ENCODE measurements at regions not wholly inside any gene's neighbourhood (a gene's known extent, or its start where the extent isn't known, plus 50 kb on each side); places are given as distances from the start of the nearest gene placed in this dataset.

- Histone ChIP-seq H3K27ac (ENCODE audit: low read depth, low read length) (no peak overlapping the region), H3K36me3 (ENCODE audit: insufficient read depth, low read length) (no peaks in the 10 kb centered on the region), H2AFZ (ENCODE audit: low read length) (no peak overlapping the region), H3K4me1 (ENCODE audit: insufficient read depth, low read length) (peaks cover 13% of the 10 kb centered on the region), H3K9me3 (ENCODE audit: low read depth, low read length) (no peaks in the 10 kb centered on the region), H3K27me3 (ENCODE audit: insufficient read depth, low read length) (no peaks in the 10 kb centered on the region), H3K4me3 (ENCODE audit: insufficient read depth, low read length) (no peak overlapping the region), H3K79me2 (ENCODE audit: insufficient read depth, low read length) (no peaks in the 10 kb centered on the region), H4K20me1 (ENCODE audit: insufficient read depth, low read length) (no peaks in the 10 kb centered on the region), H3K4me2 (ENCODE audit: insufficient read depth, low read length) (peak overlapping the region; percentile 5)
- TF ChIP-seq CTCF (IDR thresholded peaks at IDR 0.05; ENCODE audit: extremely low read depth, low read depth, low read length) = no peak
- peak; percentile 66 for DNase-seq (ENCODE audit: insufficient read length, low spot score, missing footprints)
Observed at GRCh38 chr13:34349091-34349722, 531.3 kb downstream of the RFC3 start.

GRCh38 chr13:34350671-34351070 is 532.7 kb downstream of the RFC3 start:
- Histone ChIP-seq H3K4me1 (ENCODE audit: insufficient read depth, low read length) (peaks cover 13% of the 10 kb centered on the region), H3K9me3 (ENCODE audit: low read depth, low read length) (no peaks in the 10 kb centered on the region), H3K27ac (ENCODE audit: low read depth, low read length) (no peak overlapping the region), H3K79me2 (ENCODE audit: insufficient read depth, low read length) (no peaks in the 10 kb centered on the region), H2AFZ (ENCODE audit: low read length) (no peak overlapping the region), H3K36me3 (ENCODE audit: insufficient read depth, low read length) (no peaks in the 10 kb centered on the region), H4K20me1 (ENCODE audit: insufficient read depth, low read length) (no peaks in the 10 kb centered on the region), H3K4me3 (ENCODE audit: insufficient read depth, low read length) (no peak overlapping the region), H3K27me3 (ENCODE audit: insufficient read depth, low read length) (no peaks in the 10 kb centered on the region), H3K4me2 (ENCODE audit: insufficient read depth, low read length) (no peak overlapping the region)
- DNase-seq (ENCODE audit: insufficient read length, low spot score, missing footprints) = no peak
- TF ChIP-seq CTCF (IDR thresholded peaks at IDR 0.05; ENCODE audit: extremely low read depth, low read depth, low read length) = no peak

GRCh38 chr13:34351134-34351533 is 533.2 kb downstream of the RFC3 start:
- H3K9me3 ChIP-seq (ENCODE audit: low read depth, low read length) = no peaks in the 10 kb centered on the region
- DNase-seq (ENCODE audit: insufficient read length, low spot score, missing footprints) = no peak
- H3K4me1 ChIP-seq (ENCODE audit: insufficient read depth, low read length) = peaks cover 13% of the 10 kb centered on the region
- H3K27me3 ChIP-seq (ENCODE audit: insufficient read depth, low read length) = no peaks in the 10 kb centered on the region
- no peak overlapping the region for H3K27ac ChIP-seq (ENCODE audit: low read depth, low read length)
- H2AFZ ChIP-seq (ENCODE audit: low read length) = no peak overlapping the region
- no peaks in the 10 kb centered on the region for H3K36me3 ChIP-seq (ENCODE audit: insufficient read depth, low read length)
- H3K4me2 ChIP-seq (ENCODE audit: insufficient read depth, low read length) = no peak overlapping the region
- H3K4me3 ChIP-seq (ENCODE audit: insufficient read depth, low read length) = no peak overlapping the region
- H4K20me1 ChIP-seq (ENCODE audit: insufficient read depth, low read length) = no peaks in the 10 kb centered on the region
- TF ChIP-seq CTCF (IDR thresholded peaks at IDR 0.05; ENCODE audit: extremely low read depth, low read depth, low read length) = no peak
- no peaks in the 10 kb centered on the region for H3K79me2 ChIP-seq (ENCODE audit: insufficient read depth, low read length)

- Histone ChIP-seq H3K79me2 (ENCODE audit: insufficient read depth, low read length) (no peaks in the 10 kb centered on the region), H3K36me3 (ENCODE audit: insufficient read depth, low read length) (no peaks in the 10 kb centered on the region), H3K27ac (ENCODE audit: low read depth, low read length) (no peak overlapping the region), H3K27me3 (ENCODE audit: insufficient read depth, low read length) (no peaks in the 10 kb centered on the region), H3K9me3 (ENCODE audit: low read depth, low read length) (no peaks in the 10 kb centered on the region), H3K4me1 (ENCODE audit: insufficient read depth, low read length) (peaks cover 30% of the 10 kb centered on the region), H3K4me2 (ENCODE audit: insufficient read depth, low read length) (no peak overlapping the region), H4K20me1 (ENCODE audit: insufficient read depth, low read length) (no peaks in the 10 kb centered on the region), H2AFZ (ENCODE audit: low read length) (no peak overlapping the region), H3K4me3 (ENCODE audit: insufficient read depth, low read length) (no peak overlapping the region)
- TF ChIP-seq CTCF (IDR thresholded peaks at IDR 0.05; ENCODE audit: extremely low read depth, low read depth, low read length) = no peak
- no peak for DNase-seq (ENCODE audit: insufficient read length, low spot score, missing footprints)
Observed at GRCh38 chr13:34352958-34353357, 535.0 kb downstream of the RFC3 start.
